Endothelial cell of umbilical vein (primary cell): ENCODE measurements at regions not wholly inside any gene's neighbourhood (a gene's known extent, or its start where the extent isn't known, plus 50 kb on each side); places are given as distances from the start of the nearest gene placed in this dataset.

Experiments
- BruUV-seq: library from RNA; stranded (reverse); fragments of 400-500 nt; replicated peaks from 2 replicates; lab custom pipeline; 2021; lab: Mats Ljungman, UMichigan
- CTCF ChIA-PET: fragments of 300-600, 350-600 bp; sonication (Branson Sonifier 250); formaldehyde crosslinking; loops from one replicate; lab custom pipeline; 2021; ENCODE audit warnings: antibody characterized with exemption, inconsistent platforms; lab: Charles Lee
- POLR2A ChIA-PET: fragments of 300-600, 350-600 bp; sonication (Branson Sonifier 250); formaldehyde crosslinking; loops from one replicate; lab custom pipeline; 2021; ENCODE audit warnings: antibody characterized with exemption, inconsistent platforms; lab: Charles Lee
- DNase-seq: peaks from one replicate; pipeline ENCODE4 v3.0.0-alpha.2; 2011; ENCODE audit warnings: low read depth, low spot score
- FAIRE-seq: peaks from 2 replicates; lab custom pipeline; 2011; peaks lifted over from hg19 to GRCh38; lab: Jason Lieb, UNC
- H2AFZ ChIP-seq: 2 replicates; pipeline ENCODE4 v1.6.0; 2012; ENCODE audit warnings: low read depth, low read length, control low read depth, inconsistent platforms
- H3K27ac ChIP-seq: 2 replicates; pipeline ENCODE4 v1.5.1; 2011; ENCODE audit warnings: low read depth, mild to moderate bottlenecking, control low read depth, low read length, moderate library complexity; ENCODE audit not compliant: insufficient read depth
- H3K27me3 ChIP-seq, 2 experiments: 2 replicates each; pipeline versions ENCODE4 v1.6.0 to v1.6.1; 2011; ENCODE audit warnings: low read length in 2 of 2, mixed read lengths in 1 of 2; ENCODE audit not compliant: control insufficient read depth in 2 of 2, insufficient read depth in 2 of 2
- H3K36me3 ChIP-seq, 2 experiments: 2 replicates in 1 of 2; 3 replicates in 1 of 2; pipeline ENCODE4 v1.5.1; 2011; ENCODE audit warnings: low read length in 2 of 2, mild to moderate bottlenecking in 1 of 2, moderate library complexity in 1 of 2; ENCODE audit not compliant: control insufficient read depth in 2 of 2, insufficient read depth in 2 of 2; ENCODE audit errors: extremely low read depth in 1 of 2
- H3K4me1 ChIP-seq: 3 replicates; pipeline ENCODE4 v1.5.1; 2011; ENCODE audit warnings: mild to moderate bottlenecking, low read length; ENCODE audit not compliant: control insufficient read depth, insufficient read depth; ENCODE audit errors: extremely low read depth
- H3K4me2 ChIP-seq: 2 replicates; pipeline ENCODE4 v1.6.1; 2011; ENCODE audit warnings: low read length, control low read depth, mixed read lengths; ENCODE audit not compliant: insufficient read depth
- H3K4me3 ChIP-seq, 3 experiments: fragments of 200-600 bp in 1 of 3; sonication (generic), shearing (Covaris generic) in 1 of 3; replicated peaks in 1 of 3; 2 replicates each; pipeline ENCODE4 v1.5.1; 2011 to 2016; ENCODE audit warnings: control low read depth in 3 of 3, low read length in 3 of 3, mild to moderate bottlenecking in 2 of 3, inconsistent platforms in 1 of 3, low read depth in 1 of 3, moderate library complexity in 1 of 3; ENCODE audit not compliant: insufficient read depth in 1 of 3
- H3K79me2 ChIP-seq: 2 replicates; pipeline ENCODE4 v1.6.0; 2012; ENCODE audit warnings: low read length, inconsistent platforms; ENCODE audit not compliant: control insufficient read depth, insufficient read depth
- H3K9ac ChIP-seq: replicated peaks from 2 replicates; pipeline ENCODE3; 2011; ENCODE audit warnings: low read length, control low read depth; ENCODE audit not compliant: insufficient read depth; ENCODE audit errors: extremely low read depth
- H3K9me1 ChIP-seq: replicated peaks from 3 replicates; pipeline ENCODE4 v1.6.0; 2011; ENCODE audit warnings: mild to moderate bottlenecking, low read length; ENCODE audit not compliant: control insufficient read depth, insufficient read depth; ENCODE audit errors: extremely low read depth
- H3K9me3 ChIP-seq: replicated peaks from 2 replicates; pipeline ENCODE4 v1.5.1; 2012; ENCODE audit warnings: low read length, inconsistent platforms; ENCODE audit not compliant: control insufficient read depth, insufficient read depth
- H4K20me1 ChIP-seq: replicated peaks from 2 replicates; pipeline ENCODE3; 2011; ENCODE audit warnings: mild to moderate bottlenecking, low read length; ENCODE audit not compliant: control insufficient read depth, insufficient read depth; ENCODE audit errors: extremely low read depth
- CTCF ChIP-seq, 2 donors: IDR thresholded peaks; 1 replicate in 1 of 2; 2 replicates in 1 of 2; pipeline ENCODE4 v1.5.1; 2011; ENCODE audit warnings: low read length in 2 of 2, mild to moderate bottlenecking in 2 of 2, moderate library complexity in 2 of 2, control low read depth in 1 of 2, inconsistent platforms in 1 of 2, low read depth in 1 of 2; ENCODE audit not compliant: insufficient read depth in 1 of 2; ENCODE audit errors: extremely low read depth in 1 of 2
- EZH2 ChIP-seq: IDR thresholded peaks from 2 replicates; pipeline ENCODE4 v1.6.1; 2012; ENCODE audit warnings: borderline replicate concordance, low read depth, mild to moderate bottlenecking, moderate library complexity, low read length, inconsistent platforms; ENCODE audit not compliant: severe bottlenecking
- FOS ChIP-seq: IDR thresholded peaks from 2 replicates; pipeline ENCODE4 v1.6.1; 2011; ENCODE audit warnings: mild to moderate bottlenecking, low read length, moderate library complexity, borderline replicate concordance; ENCODE audit not compliant: insufficient read depth
- GATA2 ChIP-seq: IDR thresholded peaks from 2 replicates; pipeline ENCODE4 v1.7.0; 2011; ENCODE audit warnings: low read depth, mild to moderate bottlenecking, moderate library complexity, mixed read lengths, low read length; ENCODE audit not compliant: insufficient read length, insufficient read depth
- JUN ChIP-seq: IDR thresholded peaks from 2 replicates; pipeline ENCODE4 v1.6.1; 2011; ENCODE audit warnings: borderline replicate concordance, low read depth; ENCODE audit not compliant: insufficient read length, insufficient read depth
- MAX ChIP-seq: IDR thresholded peaks from 2 replicates; pipeline ENCODE4 v1.6.1; 2011; ENCODE audit not compliant: insufficient read depth, insufficient read length
- MYC ChIP-seq: IDR thresholded peaks from one replicate; pipeline ENCODE4 v1.6.1; 2011; ENCODE audit warnings: mild to moderate bottlenecking, low read depth, low read length
- POLR2A ChIP-seq: IDR thresholded peaks from 2 replicates; pipeline ENCODE4 v1.6.1; 2012; ENCODE audit warnings: low read depth, mild to moderate bottlenecking, control low read depth, low read length
- POLR2AphosphoS5 ChIP-seq: IDR thresholded peaks from 2 replicates; pipeline ENCODE4 v1.6.1; 2012; ENCODE audit warnings: low read depth, mild to moderate bottlenecking, control low read depth, low read length, moderate library complexity; ENCODE audit not compliant: insufficient read depth
- dilution Hi-C: fragments of 300-500 bp; cut with MboI; formaldehyde crosslinking; loops from one replicate; pipeline ENCODE4 v1.15.0; 2019; ENCODE audit warnings: low sequenced_read_pairs; ENCODE audit not compliant: extremely low pct_ligation_motif_present
- intact Hi-C: fragments of 100-400 bp; cut with micrococcal nuclease; formaldehyde crosslinking; loops from one replicate; pipeline ENCODE4 v1.10.0; 2022

GRCh38 chr9:115951977-115952376, 201.6 kb upstream of the PAPPA start:
- H2AFZ ChIP-seq: no peak overlapping the region
- BruUV-seq: no TSS peak
- intact Hi-C loops: no loop called here
- no peak for DNase-seq
- no peak for FAIRE-seq
- no peaks in the 10 kb centered on the region for H3K9me1 ChIP-seq
- H3K79me2 ChIP-seq: no peaks in the 10 kb centered on the region
- H3K4me1 ChIP-seq: no peaks in the 10 kb centered on the region
- H3K4me3 ChIP-seq: no peak overlapping the region
- dilution Hi-C loops: no loop called here
- H3K9ac ChIP-seq: no peak overlapping the region
- no peaks in the 10 kb centered on the region for H3K36me3 ChIP-seq
- ChIA-PET POLR2A (no interaction called here), CTCF (no interaction called here)
- H3K9me3 ChIP-seq: no peaks in the 10 kb centered on the region
- TF ChIP-seq CTCF (IDR thresholded peaks at IDR 0.05; ENCODE audit: extremely low read depth in 1 of 2, insufficient read depth in 1 of 2, low read depth in 1 of 2, low read length in 2 of 2): no peak
- TF ChIP-seq FOS: no peak
- TF ChIP-seq POLR2A: no peak
- TF ChIP-seq GATA2: no peak
- TF ChIP-seq MYC: no peak
- TF ChIP-seq JUN: no peak
- TF ChIP-seq POLR2AphosphoS5: no peak
- no peak for TF ChIP-seq MAX
- TF ChIP-seq EZH2: no peak
- no peak overlapping the region for H3K27ac ChIP-seq
- no peaks in the 10 kb centered on the region for H4K20me1 ChIP-seq
- H3K27me3 ChIP-seq: no peaks in the 10 kb centered on the region
- H3K4me2 ChIP-seq: no peak overlapping the region
